ENCODE measurements at regions not wholly inside any gene's neighbourhood (a gene's known extent, or its start where the extent isn't known, plus 50 kb on each side); places are given as distances from the start of the nearest gene placed in this dataset.

- TF ChIP-seq CTCF (IDR thresholded peaks at IDR 0.05) = no peak
- TF ChIP-seq POLR2A (IDR thresholded peaks at IDR 0.05) = no peak
- H3K36me3 ChIP-seq = no peaks in the 10 kb centered on the region
- WGBS, 4 donors = 77 to 82% (median 79%) methylated on average over 5 of the region's 5 CpGs
These were observed 625.7 kb downstream of the HTR1B start for GRCh38 chr6:76837564-76837963.

GRCh38 chr6:76835695-76836094 is 627.6 kb downstream of the HTR1B start:
- 56 to 76% (median 68%) methylated on average over 1 of the region's 1 CpG for whole genome bisulfite sequencing, 4 donors
- Histone ChIP-seq H3K27me3 (no peaks in the 10 kb centered on the region), H3K4me3 (no peak overlapping the region), H3K9me3 (no peaks in the 10 kb centered on the region), H3K27ac (no peak overlapping the region), H3K4me1 (no peaks in the 10 kb centered on the region), H3K36me3 (no peaks in the 10 kb centered on the region)
- TF ChIP-seq POLR2A (IDR thresholded peaks at IDR 0.05) = no peak
- no peak for TF ChIP-seq CTCF (IDR thresholded peaks at IDR 0.05)
- DNase-seq (no peak), ATAC-seq (no peak)
- intact Hi-C loops (cut with DNase I) = no loop called here

More at GRCh38 chr6:76837564-76837963, 625.7 kb downstream of the HTR1B start:
- Histone ChIP-seq H3K4me3 (no peak overlapping the region), H3K27ac (no peak overlapping the region), H3K27me3 (no peaks in the 10 kb centered on the region), H3K9me3 (no peaks in the 10 kb centered on the region), H3K4me1 (no peaks in the 10 kb centered on the region)
- DNase-seq (no peak), ATAC-seq (no peak)
- intact Hi-C loops (cut with DNase I) = no loop called here

DNA sequence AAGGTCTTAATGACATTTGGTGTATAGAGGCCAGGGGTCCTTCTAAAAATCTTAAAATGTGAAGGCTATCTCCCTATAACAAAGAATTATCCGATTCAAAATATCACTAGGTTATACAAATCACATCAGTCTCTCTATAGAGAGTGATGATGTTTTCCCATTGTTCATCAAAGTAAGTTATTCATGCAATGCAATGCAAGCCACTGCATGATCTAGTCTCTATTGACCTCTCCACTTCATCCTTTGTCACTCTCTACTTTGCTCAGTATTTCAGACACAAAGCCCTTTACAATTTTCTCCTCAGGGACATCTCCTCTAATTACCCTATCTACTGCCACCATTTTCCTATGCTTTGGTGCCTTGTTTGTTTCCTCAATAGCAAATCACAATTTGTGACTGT is 628.0 kb downstream of the HTR1B start:
- no peak for DNase-seq
- ATAC-seq = no peak
- intact Hi-C loops (cut with DNase I) = no loop called here
- Histone ChIP-seq H3K4me1 (no peaks in the 10 kb centered on the region), H3K4me3 (no peak overlapping the region), H3K27me3 (no peaks in the 10 kb centered on the region), H3K27ac (no peak overlapping the region), H3K36me3 (no peaks in the 10 kb centered on the region), H3K9me3 (no peaks in the 10 kb centered on the region)
- TF ChIP-seq CTCF (IDR thresholded peaks at IDR 0.05) = no peak
- TF ChIP-seq POLR2A (IDR thresholded peaks at IDR 0.05) = no peak
- 0 to 90% (median 22%) methylated on average over 1 of the region's 1 CpG for WGBS, 4 donors

DNA sequence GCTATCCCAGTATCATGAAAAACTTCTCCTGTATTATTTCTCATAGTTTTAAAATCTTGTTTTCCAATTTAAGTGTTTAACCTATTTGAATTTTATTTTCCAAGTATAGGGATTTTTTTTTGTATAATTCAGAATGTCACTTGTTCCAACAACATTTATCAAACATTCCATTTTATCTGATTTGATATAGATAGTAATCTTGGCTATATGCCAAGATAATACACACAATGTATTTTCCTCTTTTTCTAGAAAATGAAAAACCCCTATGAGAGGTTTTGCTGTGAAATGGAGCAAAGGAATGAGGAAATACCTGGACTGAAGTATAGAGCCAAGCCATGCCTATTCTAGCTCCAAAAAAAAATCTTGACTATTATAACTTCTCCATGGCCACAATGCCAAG is 628.9 kb downstream of the HTR1B start:
- no peaks in the 10 kb centered on the region for H3K4me1 ChIP-seq
- H3K9me3 ChIP-seq = peaks cover 0 to 1% (median 0%) of the 10 kb centered on the region in 12 donors
- no peaks in the 10 kb centered on the region for H3K27me3 ChIP-seq
- intact Hi-C loops (cut with DNase I) = no loop called here
- no peak overlapping the region for H3K4me3 ChIP-seq
- no peaks in the 10 kb centered on the region for H3K36me3 ChIP-seq
- ATAC-seq = no peak
- no peak overlapping the region for H3K27ac ChIP-seq
- no peak for DNase-seq
- TF ChIP-seq CTCF (IDR thresholded peaks at IDR 0.05) (no peak), POLR2A (IDR thresholded peaks at IDR 0.05) (no peak)
